B cell (primary cell): ENCODE measurements at regions not wholly inside any gene's neighbourhood (a gene's known extent, or its start where the extent isn't known, plus 50 kb on each side); places are given as distances from the start of the nearest gene placed in this dataset.

Experiments
- CTCF ChIP-seq: fragments of 200-600 bp; IDR thresholded peaks from one replicate; pipeline ENCODE4 v1.8.0; 2022; ENCODE audit warnings: antibody characterized with exemption, mild to moderate bottlenecking
- EZH2 ChIP-seq: IDR thresholded peaks from 2 replicates; pipeline ENCODE4 v1.6.1; 2012; ENCODE audit warnings: borderline replicate concordance, low read depth, mild to moderate bottlenecking, moderate library complexity, low read length; ENCODE audit not compliant: insufficient read depth, poor library complexity, severe bottlenecking

GRCh38 chr5:175215906-175216305 lies 228.1 kb downstream of the DRD1 start:
- TF ChIP-seq CTCF (no peak), EZH2 (no peak)
